Heart left ventricle (tissue), 16 donors: ENCODE measurements at regions not wholly inside any gene's neighbourhood (a gene's known extent, or its start where the extent isn't known, plus 50 kb on each side); places are given as distances from the start of the nearest gene placed in this dataset.
A peak's percentile ranks its signal among the peaks of the same experiment; 100 is the strongest.
"Not testable (repeated sequence)": the region's sequence is repeated elsewhere in the genome, so short reads cannot be mapped to it uniquely, and the experiment has no call there.

Experiments
- ATAC-seq, 4 donors: fragments of 200-7000 bp; cut with Tn5 transposase; one replicate each; pipeline ENCODE4 v1.9.1; 2020 to 2022; ENCODE audit warnings: moderate library complexity in 4 of 4, mild to moderate bottlenecking in 3 of 4, moderate number of reproducible peaks in 1 of 4
- DNase-seq, 5 donors: peaks; one replicate each; pipeline ENCODE4 v3.0.0-alpha.2; 2020
- H3K27ac ChIP-seq, 12 donors: fragments of 200-600 bp; sonication (generic) in 4 of 12; one replicate each; pipeline versions ENCODE4 v1.5.0 to v1.8.0; 2016 to 2022; ENCODE audit warnings: mild to moderate bottlenecking in 2 of 12
- H3K27me3 ChIP-seq, 9 donors: fragments of 200-600 bp; sonication (generic) in 2 of 9; one replicate each; pipeline versions ENCODE4 v1.5.1 to v1.8.0; 2016 to 2022; ENCODE audit warnings: mild to moderate bottlenecking in 3 of 9
- H3K36me3 ChIP-seq, 9 donors: fragments of 200-600 bp; sonication (generic) in 2 of 9; one replicate each; pipeline versions ENCODE4 v1.5.0 to v1.8.0; 2018 to 2022; ENCODE audit warnings: mild to moderate bottlenecking in 2 of 9
- H3K4me1 ChIP-seq, 12 donors: fragments of 200-600 bp; sonication (generic) in 4 of 12; one replicate each; pipeline versions ENCODE4 v1.5.0 to v1.8.0; 2016 to 2022; ENCODE audit warnings: mild to moderate bottlenecking in 3 of 12
- H3K4me3 ChIP-seq, 12 donors: fragments of 200-600 bp; sonication (generic) in 4 of 12; one replicate each; pipeline versions ENCODE4 v1.5.0 to v1.8.0; 2017 to 2022; ENCODE audit warnings: mild to moderate bottlenecking in 9 of 12, moderate library complexity in 4 of 12
- H3K9me3 ChIP-seq, 12 donors: fragments of 200-600 bp; sonication (generic) in 4 of 12; one replicate each; pipeline versions ENCODE4 v1.5.0 to v1.8.0; 2016 to 2022; ENCODE audit warnings: mild to moderate bottlenecking in 1 of 12
- POLR2A ChIP-seq, 2 donors: fragments of 450-650 bp; IDR thresholded peaks; one replicate each; pipeline ENCODE4 v1.6.1; 2017; ENCODE audit warnings: antibody characterized with exemption in 2 of 2, mild to moderate bottlenecking in 2 of 2, moderate library complexity in 2 of 2
- WGBS, 4 donors: extraction: QIAGEN DNeasy Blood & Tissue Kit in 2 of 4; methylation state at CpG; one replicate each; pipeline versions ENCODE4 v1.1.5 to v1.1.7; 2013 to 2018; 5-methylcytosine and 5-hydroxymethylcytosine counted together
- intact Hi-C, 10 donors: fragments of 100-400 bp; cut with DNase I; formaldehyde crosslinking; loops; one replicate each; pipeline versions ENCODE4 v1.11.1 to v1.14.2; 2022
- TF ChIP-seq, protein P1 (sequence below), 12 donors: fragments of 200-600 bp; sonication (generic) in 4 of 12; IDR thresholded peaks; one replicate each; pipeline versions ENCODE4 v1.5.0 to v1.8.0; 2018 to 2022; ENCODE audit warnings: antibody characterized with exemption in 12 of 12, mild to moderate bottlenecking in 5 of 12
- donor health status: ischemic (EF 13 %, LVEDD 7.1; RV severe dilation, severe dysfunction).
- donor health status: healthy with polysubstance abuse.
- donor health status: DM: no; HTN: yes; CAD: no.
- donor health status: DM: no; HTN: no; CAD: no.
- donor health status: ischemic (EF 25% LVEDD 6.9; RV normal size, moderate dysfunction).
- donor health status: ischemic (EF 25% LVEDD 5.7; RV mildly dilated, moderate dysfunction).
- donor health status: healthy.
- donor health status: DM: yes; HTN: yes; CAD: no.
- donor health status: ischemic (EF 35%, LVEDD 5.7; RV mildly dilated, moderate dysfunction).
- donor health status: nonischemic (EF 11% LVEDD 7.7; RV severe dilation, severe dysfunction).
- donor health status: DM: yes; HTN: yes; CAD: no.
- donor health status: PGD.
- donor health status: ischemic (EF 29% LVEDD 5.4; RV normal size, mild dysfunction).
- donor health status: nonischemic (EF 23%, LVEDD 6.1; RV moderate dilation, normal function).

GRCh38 chr6:66094615-66095014, 387.6 kb upstream of the EYS start:
- intact Hi-C loops, result no loop called here
- Histone ChIP-seq H3K36me3 (no peaks in the 10 kb centered on the region), H3K27me3 (no peaks in the 10 kb centered on the region), H3K9me3 (peaks cover 0 to 12% (median 0%) of the 10 kb centered on the region in 12 donors), H3K4me3 (no peak overlapping the region), H3K27ac (no peak overlapping the region), H3K4me1 (no peaks in the 10 kb centered on the region)
- peak in 2 of 5 donors; percentile 13 to 62 for DNase-seq
- 96 to 97% (median 97%) methylated on average over 27 of the region's 27 CpGs for WGBS, 4 donors
- TF ChIP-seq, protein P1, sequence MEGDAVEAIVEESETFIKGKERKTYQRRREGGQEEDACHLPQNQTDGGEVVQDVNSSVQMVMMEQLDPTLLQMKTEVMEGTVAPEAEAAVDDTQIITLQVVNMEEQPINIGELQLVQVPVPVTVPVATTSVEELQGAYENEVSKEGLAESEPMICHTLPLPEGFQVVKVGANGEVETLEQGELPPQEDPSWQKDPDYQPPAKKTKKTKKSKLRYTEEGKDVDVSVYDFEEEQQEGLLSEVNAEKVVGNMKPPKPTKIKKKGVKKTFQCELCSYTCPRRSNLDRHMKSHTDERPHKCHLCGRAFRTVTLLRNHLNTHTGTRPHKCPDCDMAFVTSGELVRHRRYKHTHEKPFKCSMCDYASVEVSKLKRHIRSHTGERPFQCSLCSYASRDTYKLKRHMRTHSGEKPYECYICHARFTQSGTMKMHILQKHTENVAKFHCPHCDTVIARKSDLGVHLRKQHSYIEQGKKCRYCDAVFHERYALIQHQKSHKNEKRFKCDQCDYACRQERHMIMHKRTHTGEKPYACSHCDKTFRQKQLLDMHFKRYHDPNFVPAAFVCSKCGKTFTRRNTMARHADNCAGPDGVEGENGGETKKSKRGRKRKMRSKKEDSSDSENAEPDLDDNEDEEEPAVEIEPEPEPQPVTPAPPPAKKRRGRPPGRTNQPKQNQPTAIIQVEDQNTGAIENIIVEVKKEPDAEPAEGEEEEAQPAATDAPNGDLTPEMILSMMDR (IDR thresholded peaks at IDR 0.05), result no peak
- no peak for TF ChIP-seq POLR2A (IDR thresholded peaks at IDR 0.05)
- ATAC-seq, result no peak

- H3K4me1 ChIP-seq, H3K36me3 ChIP-seq, H3K27me3 ChIP-seq, intact Hi-C loops, H3K4me3 ChIP-seq, DNase-seq, ATAC-seq, H3K27ac ChIP-seq: not testable (repeated sequence)
- 71 to 83% (median 77%) methylated on average over 1 of the region's 1 CpG for WGBS, 4 donors
- peaks cover 0 to 26% (median 0%) of the 10 kb centered on the region in 12 donors for H3K9me3 ChIP-seq
Observed at GRCh38 chr6:66092306-66092705, 385.3 kb upstream of the EYS start.

DNA sequence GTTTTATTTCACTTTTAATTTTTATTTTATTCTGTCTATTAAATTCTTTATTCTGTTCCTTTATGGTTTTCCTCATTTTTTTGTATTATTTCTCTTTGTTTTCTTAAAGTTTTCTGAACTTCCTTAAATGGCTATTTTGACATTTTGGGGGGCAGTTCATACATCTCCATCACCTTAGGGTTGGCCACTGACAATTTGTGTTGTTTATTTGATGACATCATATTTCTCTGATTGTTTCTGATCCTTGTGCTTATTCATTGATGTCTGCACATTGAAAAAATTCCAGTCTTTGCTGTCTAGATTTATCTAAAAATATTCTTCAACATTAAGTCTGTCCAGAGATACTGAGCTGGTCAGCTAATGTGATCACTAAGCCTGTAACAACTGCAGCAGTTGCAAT, 379.5 kb upstream of the EYS start:
- Histone ChIP-seq H3K27me3 (no peaks in the 10 kb centered on the region), H3K36me3 (no peaks in the 10 kb centered on the region), H3K4me1 (no peaks in the 10 kb centered on the region), H3K4me3 (no peak overlapping the region), H3K9me3 (peaks cover 0 to 34% (median 15%) of the 10 kb centered on the region in 12 donors), H3K27ac (no peak overlapping the region)
- ATAC-seq (no peak), DNase-seq (no peak)
- TF ChIP-seq, protein P1 (IDR thresholded peaks at IDR 0.05), result no peak
- TF ChIP-seq POLR2A (IDR thresholded peaks at IDR 0.05), result no peak
- intact Hi-C loops, result no loop called here

- Histone ChIP-seq H3K9me3 (peaks cover 0 to 39% (median 15%) of the 10 kb centered on the region in 12 donors), H3K4me3 (no peak overlapping the region), H3K27ac (no peak overlapping the region), H3K4me1 (no peaks in the 10 kb centered on the region), H3K27me3 (no peaks in the 10 kb centered on the region), H3K36me3 (no peaks in the 10 kb centered on the region)
- no peak for TF ChIP-seq POLR2A (IDR thresholded peaks at IDR 0.05)
- TF ChIP-seq, protein P1 (IDR thresholded peaks at IDR 0.05), result no peak
- intact Hi-C loops, result no loop called here
- 90 to 97% (median 92%) methylated on average over 1 of the region's 1 CpG for WGBS, 4 donors
- DNase-seq (no peak), ATAC-seq (no peak)
Observed at GRCh38 chr6:66082914-66083313, 375.9 kb upstream of the EYS start.

GRCh38 chr6:66068907-66069306, 361.9 kb upstream of the EYS start:
- H3K27ac ChIP-seq, result no peak overlapping the region
- intact Hi-C loops, result no loop called here
- H3K27me3 ChIP-seq, result no peaks in the 10 kb centered on the region
- no peak for DNase-seq
- peaks cover 0 to 6% (median 0%) of the 10 kb centered on the region in 12 donors for H3K9me3 ChIP-seq
- no peaks in the 10 kb centered on the region for H3K36me3 ChIP-seq
- H3K4me1 ChIP-seq, result no peaks in the 10 kb centered on the region
- ATAC-seq, result no peak
- H3K4me3 ChIP-seq, result no peak overlapping the region
- TF ChIP-seq, protein P1 (IDR thresholded peaks at IDR 0.05), result no peak
- TF ChIP-seq POLR2A (IDR thresholded peaks at IDR 0.05), result no peak
